Endothelial cell of umbilical vein (primary cell): ENCODE measurements at regions not wholly inside any gene's neighbourhood (a gene's known extent, or its start where the extent isn't known, plus 50 kb on each side); places are given as distances from the start of the nearest gene placed in this dataset.

ENCODE experiments used
- BruUV-seq: library from RNA; stranded (reverse); fragments of 400-500 nt; replicated peaks from 2 replicates; lab custom pipeline; 2021; lab: Mats Ljungman, UMichigan
- CTCF ChIA-PET: fragments of 300-600, 350-600 bp; sonication (Branson Sonifier 250); formaldehyde crosslinking; loops from one replicate; lab custom pipeline; 2021; ENCODE audit warnings: antibody characterized with exemption, inconsistent platforms; lab: Charles Lee
- POLR2A ChIA-PET: fragments of 300-600, 350-600 bp; sonication (Branson Sonifier 250); formaldehyde crosslinking; loops from one replicate; lab custom pipeline; 2021; ENCODE audit warnings: antibody characterized with exemption, inconsistent platforms; lab: Charles Lee
- DNase-seq: peaks from one replicate; pipeline ENCODE4 v3.0.0-alpha.2; 2011; ENCODE audit warnings: low read depth, low spot score
- FAIRE-seq: peaks from 2 replicates; lab custom pipeline; 2011; peaks lifted over from hg19 to GRCh38; lab: Jason Lieb, UNC
- H2AFZ ChIP-seq: 2 replicates; pipeline ENCODE4 v1.6.0; 2012; ENCODE audit warnings: low read depth, low read length, control low read depth, inconsistent platforms
- H3K27ac ChIP-seq: 2 replicates; pipeline ENCODE4 v1.5.1; 2011; ENCODE audit warnings: low read depth, mild to moderate bottlenecking, control low read depth, low read length, moderate library complexity; ENCODE audit not compliant: insufficient read depth
- H3K27me3 ChIP-seq, 2 experiments: 2 replicates each; pipeline versions ENCODE4 v1.6.0 to v1.6.1; 2011; ENCODE audit warnings: low read length in 2 of 2, mixed read lengths in 1 of 2; ENCODE audit not compliant: control insufficient read depth in 2 of 2, insufficient read depth in 2 of 2
- H3K36me3 ChIP-seq, 2 experiments: 2 replicates in 1 of 2; 3 replicates in 1 of 2; pipeline ENCODE4 v1.5.1; 2011; ENCODE audit warnings: low read length in 2 of 2, mild to moderate bottlenecking in 1 of 2, moderate library complexity in 1 of 2; ENCODE audit not compliant: control insufficient read depth in 2 of 2, insufficient read depth in 2 of 2; ENCODE audit errors: extremely low read depth in 1 of 2
- H3K4me1 ChIP-seq: 3 replicates; pipeline ENCODE4 v1.5.1; 2011; ENCODE audit warnings: mild to moderate bottlenecking, low read length; ENCODE audit not compliant: control insufficient read depth, insufficient read depth; ENCODE audit errors: extremely low read depth
- H3K4me2 ChIP-seq: 2 replicates; pipeline ENCODE4 v1.6.1; 2011; ENCODE audit warnings: low read length, control low read depth, mixed read lengths; ENCODE audit not compliant: insufficient read depth
- H3K4me3 ChIP-seq, 3 experiments: fragments of 200-600 bp in 1 of 3; sonication (generic), shearing (Covaris generic) in 1 of 3; replicated peaks in 1 of 3; 2 replicates each; pipeline ENCODE4 v1.5.1; 2011 to 2016; ENCODE audit warnings: control low read depth in 3 of 3, low read length in 3 of 3, mild to moderate bottlenecking in 2 of 3, inconsistent platforms in 1 of 3, low read depth in 1 of 3, moderate library complexity in 1 of 3; ENCODE audit not compliant: insufficient read depth in 1 of 3
- H3K79me2 ChIP-seq: 2 replicates; pipeline ENCODE4 v1.6.0; 2012; ENCODE audit warnings: low read length, inconsistent platforms; ENCODE audit not compliant: control insufficient read depth, insufficient read depth
- H3K9ac ChIP-seq: replicated peaks from 2 replicates; pipeline ENCODE3; 2011; ENCODE audit warnings: low read length, control low read depth; ENCODE audit not compliant: insufficient read depth; ENCODE audit errors: extremely low read depth
- H3K9me1 ChIP-seq: replicated peaks from 3 replicates; pipeline ENCODE4 v1.6.0; 2011; ENCODE audit warnings: mild to moderate bottlenecking, low read length; ENCODE audit not compliant: control insufficient read depth, insufficient read depth; ENCODE audit errors: extremely low read depth
- H3K9me3 ChIP-seq: replicated peaks from 2 replicates; pipeline ENCODE4 v1.5.1; 2012; ENCODE audit warnings: low read length, inconsistent platforms; ENCODE audit not compliant: control insufficient read depth, insufficient read depth
- H4K20me1 ChIP-seq: replicated peaks from 2 replicates; pipeline ENCODE3; 2011; ENCODE audit warnings: mild to moderate bottlenecking, low read length; ENCODE audit not compliant: control insufficient read depth, insufficient read depth; ENCODE audit errors: extremely low read depth
- EZH2 ChIP-seq: IDR thresholded peaks from 2 replicates; pipeline ENCODE4 v1.6.1; 2012; ENCODE audit warnings: borderline replicate concordance, low read depth, mild to moderate bottlenecking, moderate library complexity, low read length, inconsistent platforms; ENCODE audit not compliant: severe bottlenecking
- GATA2 ChIP-seq: IDR thresholded peaks from 2 replicates; pipeline ENCODE4 v1.7.0; 2011; ENCODE audit warnings: low read depth, mild to moderate bottlenecking, moderate library complexity, mixed read lengths, low read length; ENCODE audit not compliant: insufficient read length, insufficient read depth
- JUN ChIP-seq: IDR thresholded peaks from 2 replicates; pipeline ENCODE4 v1.6.1; 2011; ENCODE audit warnings: borderline replicate concordance, low read depth; ENCODE audit not compliant: insufficient read length, insufficient read depth
- MYC ChIP-seq: IDR thresholded peaks from one replicate; pipeline ENCODE4 v1.6.1; 2011; ENCODE audit warnings: mild to moderate bottlenecking, low read depth, low read length
- POLR2AphosphoS5 ChIP-seq: IDR thresholded peaks from 2 replicates; pipeline ENCODE4 v1.6.1; 2012; ENCODE audit warnings: low read depth, mild to moderate bottlenecking, control low read depth, low read length, moderate library complexity; ENCODE audit not compliant: insufficient read depth
- dilution Hi-C: fragments of 300-500 bp; cut with MboI; formaldehyde crosslinking; loops from one replicate; pipeline ENCODE4 v1.15.0; 2019; ENCODE audit warnings: low sequenced_read_pairs; ENCODE audit not compliant: extremely low pct_ligation_motif_present
- intact Hi-C: fragments of 100-400 bp; cut with micrococcal nuclease; formaldehyde crosslinking; loops from one replicate; pipeline ENCODE4 v1.10.0; 2022
- TF ChIP-seq, protein P1 (sequence below), 2 donors: IDR thresholded peaks; 1 replicate in 1 of 2; 2 replicates in 1 of 2; pipeline ENCODE4 v1.5.1; 2011; ENCODE audit warnings: low read length in 2 of 2, mild to moderate bottlenecking in 2 of 2, moderate library complexity in 2 of 2, control low read depth in 1 of 2, inconsistent platforms in 1 of 2, low read depth in 1 of 2; ENCODE audit not compliant: insufficient read depth in 1 of 2; ENCODE audit errors: extremely low read depth in 1 of 2
- TF ChIP-seq, protein P2 (sequence below): IDR thresholded peaks from 2 replicates; pipeline ENCODE4 v1.6.1; 2011; ENCODE audit not compliant: insufficient read depth, insufficient read length

DNA sequence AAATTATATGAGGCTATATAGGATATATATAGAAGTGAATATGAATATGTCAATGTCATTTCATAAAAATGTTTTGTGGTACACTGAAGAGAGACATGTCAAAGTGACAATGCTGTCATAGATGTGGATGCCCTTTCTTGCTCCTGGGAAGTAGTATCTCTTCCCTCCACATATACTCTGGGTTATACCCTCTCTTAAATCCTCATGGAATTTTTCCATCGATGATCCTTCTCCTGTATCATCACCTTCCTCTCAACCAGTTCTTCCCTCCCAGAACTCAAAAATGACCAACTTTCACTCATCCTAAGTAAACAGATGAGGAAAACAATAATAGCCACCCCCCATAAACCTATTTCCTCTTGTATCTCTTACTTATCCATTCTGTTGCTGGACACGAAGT is 351.5 kb downstream of the USP25 start:
- H2AFZ ChIP-seq: peak overlapping the region; percentile 59
- no peaks in the 10 kb centered on the region for H4K20me1 ChIP-seq
- H3K4me2 ChIP-seq: no peak overlapping the region
- no peaks in the 10 kb centered on the region for H3K36me3 ChIP-seq
- DNase-seq: peak; percentile 11
- TSS peak; percentile 28 for BruUV-seq
- H3K9me3 ChIP-seq: no peaks in the 10 kb centered on the region
- intact Hi-C loops: loop anchor here (10.0 kb wide), 1 partner anchor 187 kb away; no protein-coding TSS in a partner anchor
- no peak overlapping the region for H3K9ac ChIP-seq
- CTCF ChIA-PET: interaction anchor here (0.7 to 3.4 kb wide), 24 partner anchors 8 to 1188 kb away, joined by 3 to 98 read pairs (median 6); no protein-coding TSS in a partner anchor
- TF ChIP-seq POLR2AphosphoS5 (no peak), GATA2 (no peak), MYC (no peak), EZH2 (no peak), JUN (no peak)
- TF ChIP-seq, protein P1, sequence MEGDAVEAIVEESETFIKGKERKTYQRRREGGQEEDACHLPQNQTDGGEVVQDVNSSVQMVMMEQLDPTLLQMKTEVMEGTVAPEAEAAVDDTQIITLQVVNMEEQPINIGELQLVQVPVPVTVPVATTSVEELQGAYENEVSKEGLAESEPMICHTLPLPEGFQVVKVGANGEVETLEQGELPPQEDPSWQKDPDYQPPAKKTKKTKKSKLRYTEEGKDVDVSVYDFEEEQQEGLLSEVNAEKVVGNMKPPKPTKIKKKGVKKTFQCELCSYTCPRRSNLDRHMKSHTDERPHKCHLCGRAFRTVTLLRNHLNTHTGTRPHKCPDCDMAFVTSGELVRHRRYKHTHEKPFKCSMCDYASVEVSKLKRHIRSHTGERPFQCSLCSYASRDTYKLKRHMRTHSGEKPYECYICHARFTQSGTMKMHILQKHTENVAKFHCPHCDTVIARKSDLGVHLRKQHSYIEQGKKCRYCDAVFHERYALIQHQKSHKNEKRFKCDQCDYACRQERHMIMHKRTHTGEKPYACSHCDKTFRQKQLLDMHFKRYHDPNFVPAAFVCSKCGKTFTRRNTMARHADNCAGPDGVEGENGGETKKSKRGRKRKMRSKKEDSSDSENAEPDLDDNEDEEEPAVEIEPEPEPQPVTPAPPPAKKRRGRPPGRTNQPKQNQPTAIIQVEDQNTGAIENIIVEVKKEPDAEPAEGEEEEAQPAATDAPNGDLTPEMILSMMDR (IDR thresholded peaks at IDR 0.05; ENCODE audit: extremely low read depth in 1 of 2, insufficient read depth in 1 of 2, low read depth in 1 of 2, low read length in 2 of 2): no peak
- TF ChIP-seq, protein P2, sequence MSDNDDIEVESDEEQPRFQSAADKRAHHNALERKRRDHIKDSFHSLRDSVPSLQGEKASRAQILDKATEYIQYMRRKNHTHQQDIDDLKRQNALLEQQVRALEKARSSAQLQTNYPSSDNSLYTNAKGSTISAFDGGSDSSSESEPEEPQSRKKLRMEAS: no peak
- no peaks in the 10 kb centered on the region for H3K27me3 ChIP-seq
- H3K27ac ChIP-seq: no peak overlapping the region
- H3K4me3 ChIP-seq: no peak overlapping the region
- H3K9me1 ChIP-seq: no peaks in the 10 kb centered on the region
- dilution Hi-C loops: no loop called here
- POLR2A ChIA-PET: interaction anchor here (0.6 kb wide), 1 partner anchor 69 kb away, joined by 4 read pairs; no protein-coding TSS in a partner anchor
- H3K79me2 ChIP-seq: no peaks in the 10 kb centered on the region
- peaks cover 8% of the 10 kb centered on the region for H3K4me1 ChIP-seq
- FAIRE-seq: no peak
